ENCODE measurements at regions not wholly inside any gene's neighbourhood (a gene's known extent, or its start where the extent isn't known, plus 50 kb on each side); places are given as distances from the start of the nearest gene placed in this dataset.
"Not testable (repeated sequence)": the region's sequence is repeated elsewhere in the genome, so short reads cannot be mapped to it uniquely, and the experiment has no call there.

DNA sequence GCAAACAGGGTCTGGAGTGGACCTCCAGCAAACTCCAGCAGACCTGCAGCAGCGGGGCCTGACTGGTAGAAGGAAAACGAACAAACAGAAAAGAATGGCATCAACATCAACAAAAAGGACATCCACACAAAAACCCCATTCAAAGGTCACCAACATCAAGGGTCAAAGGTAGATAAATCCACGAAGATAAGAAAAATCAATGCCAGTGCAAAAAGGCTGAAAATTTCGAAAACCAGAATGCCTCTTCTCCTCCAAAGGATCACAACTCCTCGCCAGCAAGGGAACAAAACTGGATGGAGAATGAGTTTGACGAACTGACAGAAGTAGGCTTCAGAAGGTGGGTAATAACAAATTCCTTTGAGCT is 187.6 kb upstream of the EDNRA start:
- H3K9ac ChIP-seq (ENCODE audit: low read depth in 1 of 2, low read length in 2 of 2); H3K27ac ChIP-seq (ENCODE audit: low read depth, low read length); H3K4me1 ChIP-seq (ENCODE audit: control insufficient read depth in 1 of 2, insufficient read depth in 2 of 2, low read length in 2 of 2); H3K36me3 ChIP-seq (ENCODE audit: control insufficient read depth in 1 of 2, insufficient read depth in 2 of 2, low read length in 2 of 2); H3K9me3 ChIP-seq (ENCODE audit: control insufficient read depth in 1 of 2, low read length in 2 of 2); H3K27me3 ChIP-seq (ENCODE audit: control insufficient read depth in 1 of 2, insufficient read depth in 2 of 2, low read length in 2 of 2): not testable (repeated sequence)
- H3K4me3 ChIP-seq (ENCODE audit: low read depth in 1 of 2, low read length in 2 of 2) = peak overlapping the region; percentile 29 to 48

DNA sequence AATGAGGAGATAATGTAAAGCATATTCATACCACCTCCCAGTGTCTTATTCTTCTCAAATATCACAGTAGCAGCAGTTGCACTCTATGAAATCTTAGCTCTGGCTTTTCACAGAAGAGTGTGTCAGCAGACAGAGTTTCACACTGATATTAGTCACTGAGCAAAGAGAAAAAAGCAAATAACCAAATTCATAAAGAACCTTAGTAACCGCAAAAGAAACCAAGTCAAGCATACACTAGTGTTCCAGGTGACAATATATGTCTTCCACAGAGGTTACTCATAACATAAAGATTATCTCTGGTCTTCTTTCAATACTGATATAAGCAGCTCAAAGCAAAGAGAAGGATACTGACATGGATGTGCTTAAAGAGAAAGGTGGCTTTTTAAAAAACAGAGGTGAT is 181.7 kb upstream of the EDNRA start:
- no peaks in the 10 kb centered on the region for H3K9me3 ChIP-seq (ENCODE audit: control insufficient read depth in 1 of 2, low read length in 2 of 2)
- no peak overlapping the region for H3K4me3 ChIP-seq (ENCODE audit: low read depth in 1 of 2, low read length in 2 of 2)
- no peaks in the 10 kb centered on the region for H3K27me3 ChIP-seq (ENCODE audit: control insufficient read depth in 1 of 2, insufficient read depth in 2 of 2, low read length in 2 of 2)
- no peaks in the 10 kb centered on the region for H3K4me1 ChIP-seq (ENCODE audit: control insufficient read depth in 1 of 2, insufficient read depth in 2 of 2, low read length in 2 of 2)
- H3K36me3 ChIP-seq (ENCODE audit: control insufficient read depth in 1 of 2, insufficient read depth in 2 of 2, low read length in 2 of 2) = no peaks in the 10 kb centered on the region
- no peak overlapping the region for H3K9ac ChIP-seq (ENCODE audit: low read depth in 1 of 2, low read length in 2 of 2)
- no peak overlapping the region for H3K27ac ChIP-seq (ENCODE audit: low read depth, low read length)

DNA sequence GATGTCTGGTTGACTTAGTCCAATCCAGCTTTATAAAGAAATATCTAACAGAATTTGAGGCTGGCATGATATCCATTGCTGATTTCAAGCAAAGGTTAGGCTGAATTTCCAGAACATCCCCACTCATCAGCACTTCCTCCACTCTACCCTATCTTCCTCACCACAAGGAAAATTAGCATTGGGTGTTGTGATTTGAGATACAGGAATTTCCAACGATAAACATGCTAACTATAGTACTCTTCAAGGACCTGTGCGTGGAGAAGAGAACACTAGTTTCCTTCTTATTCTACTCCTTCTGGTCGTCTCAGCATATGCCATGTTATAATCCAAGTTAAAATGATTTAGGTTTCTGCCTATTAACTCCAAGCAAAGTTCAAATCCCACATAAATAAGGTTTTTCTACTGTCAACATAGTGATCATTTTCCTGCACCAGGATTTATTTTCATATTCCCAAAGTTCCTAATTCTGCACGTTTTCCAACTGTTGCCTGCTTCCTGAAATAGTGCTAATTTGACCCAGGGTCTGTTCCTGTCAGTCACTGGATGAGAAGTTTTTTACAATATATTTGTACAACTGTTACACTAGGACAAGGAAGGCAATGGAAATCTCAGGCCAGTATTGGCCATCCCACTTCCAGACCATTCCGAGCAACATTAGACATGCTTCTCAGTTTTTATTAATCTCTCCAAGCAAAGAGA is 177.6 kb upstream of the EDNRA start:
- H3K36me3 ChIP-seq (ENCODE audit: control insufficient read depth in 1 of 2, insufficient read depth in 2 of 2, low read length in 2 of 2) = no peaks in the 10 kb centered on the region
- H3K4me3 ChIP-seq (ENCODE audit: low read depth in 1 of 2, low read length in 2 of 2) = no peak overlapping the region
- no peaks in the 10 kb centered on the region for H3K9me3 ChIP-seq (ENCODE audit: control insufficient read depth in 1 of 2, low read length in 2 of 2)
- H3K9ac ChIP-seq (ENCODE audit: low read depth in 1 of 2, low read length in 2 of 2) = no peak overlapping the region
- H3K27me3 ChIP-seq (ENCODE audit: control insufficient read depth in 1 of 2, insufficient read depth in 2 of 2, low read length in 2 of 2) = no peaks in the 10 kb centered on the region
- no peaks in the 10 kb centered on the region for H3K4me1 ChIP-seq (ENCODE audit: control insufficient read depth in 1 of 2, insufficient read depth in 2 of 2, low read length in 2 of 2)
- no peak overlapping the region for H3K27ac ChIP-seq (ENCODE audit: low read depth, low read length)

DNA sequence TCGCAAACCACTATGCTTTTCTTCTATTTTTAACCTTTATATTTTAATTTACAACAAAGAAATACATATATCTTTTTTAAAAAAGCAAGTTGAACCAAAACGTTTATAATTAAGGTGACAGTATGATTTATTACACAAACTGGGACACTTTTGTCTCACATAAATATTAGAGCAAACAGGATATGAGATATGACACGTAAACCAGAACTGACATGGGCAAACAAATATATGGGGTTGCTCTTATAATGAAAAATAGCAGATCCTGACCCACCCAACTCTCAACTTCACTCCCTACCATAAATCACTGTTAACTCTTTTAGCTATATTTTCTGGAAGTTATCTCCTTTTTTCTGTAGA is 177.0 kb upstream of the EDNRA start:
- H3K9ac ChIP-seq (ENCODE audit: low read depth in 1 of 2, low read length in 2 of 2) = no peak overlapping the region

DNA sequence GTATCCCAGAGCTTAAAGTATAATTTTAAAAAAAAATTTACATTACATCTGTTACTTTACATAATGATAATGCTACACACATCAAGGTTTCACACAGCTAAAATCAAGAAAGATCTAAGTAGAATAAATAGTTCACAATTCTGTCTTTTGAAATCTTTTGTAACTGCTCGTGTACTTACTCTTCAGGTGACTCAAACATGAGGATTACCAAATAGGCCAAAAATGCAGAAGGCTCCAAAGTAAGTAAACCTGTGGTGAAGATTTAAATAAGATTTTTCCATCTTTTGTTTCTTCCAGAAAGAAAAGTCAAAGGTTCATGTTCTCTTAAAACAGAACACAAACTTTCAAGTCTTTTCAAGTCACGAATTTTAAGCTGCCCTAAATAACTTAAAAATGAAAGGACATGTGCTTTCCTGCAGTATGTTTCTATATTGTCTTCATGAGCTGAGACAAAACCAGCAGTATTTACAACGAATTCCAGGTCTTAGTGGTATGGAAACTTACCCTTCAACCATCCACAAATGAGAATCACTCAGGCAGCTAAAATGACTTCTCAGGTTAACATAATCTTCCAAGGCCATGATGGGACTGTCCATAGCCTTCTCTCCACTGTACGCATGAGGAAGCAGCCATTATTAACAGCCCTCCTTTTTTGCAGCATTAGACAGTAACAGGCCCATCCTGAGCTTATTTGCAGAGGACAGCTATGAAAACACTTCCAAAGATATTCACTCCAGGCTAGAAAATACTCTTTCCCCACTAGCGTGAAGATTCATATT is 172.8 kb upstream of the EDNRA start:
- H3K9me3 ChIP-seq (ENCODE audit: control insufficient read depth in 1 of 2, low read length in 2 of 2) = no peaks in the 10 kb centered on the region
- no peak overlapping the region for H3K27ac ChIP-seq (ENCODE audit: low read depth, low read length)
- no peaks in the 10 kb centered on the region for H3K36me3 ChIP-seq (ENCODE audit: control insufficient read depth in 1 of 2, insufficient read depth in 2 of 2, low read length in 2 of 2)
- no peak overlapping the region for H3K4me3 ChIP-seq (ENCODE audit: low read depth in 1 of 2, low read length in 2 of 2)
- H3K9ac ChIP-seq (ENCODE audit: low read depth in 1 of 2, low read length in 2 of 2) = no peak overlapping the region
- no peaks in the 10 kb centered on the region for H3K4me1 ChIP-seq (ENCODE audit: control insufficient read depth in 1 of 2, insufficient read depth in 2 of 2, low read length in 2 of 2)
- no peaks in the 10 kb centered on the region for H3K27me3 ChIP-seq (ENCODE audit: control insufficient read depth in 1 of 2, insufficient read depth in 2 of 2, low read length in 2 of 2)

More for the DNA sequence above, 177.0 kb upstream of the EDNRA start:
- Histone ChIP-seq H3K36me3 (ENCODE audit: control insufficient read depth in 1 of 2, insufficient read depth in 2 of 2, low read length in 2 of 2) (no peaks in the 10 kb centered on the region), H3K9me3 (ENCODE audit: control insufficient read depth in 1 of 2, low read length in 2 of 2) (no peaks in the 10 kb centered on the region), H3K27ac (ENCODE audit: low read depth, low read length) (no peak overlapping the region), H3K27me3 (ENCODE audit: control insufficient read depth in 1 of 2, insufficient read depth in 2 of 2, low read length in 2 of 2) (no peaks in the 10 kb centered on the region), H3K4me1 (ENCODE audit: control insufficient read depth in 1 of 2, insufficient read depth in 2 of 2, low read length in 2 of 2) (no peaks in the 10 kb centered on the region), H3K4me3 (ENCODE audit: low read depth in 1 of 2, low read length in 2 of 2) (no peak overlapping the region)

DNA sequence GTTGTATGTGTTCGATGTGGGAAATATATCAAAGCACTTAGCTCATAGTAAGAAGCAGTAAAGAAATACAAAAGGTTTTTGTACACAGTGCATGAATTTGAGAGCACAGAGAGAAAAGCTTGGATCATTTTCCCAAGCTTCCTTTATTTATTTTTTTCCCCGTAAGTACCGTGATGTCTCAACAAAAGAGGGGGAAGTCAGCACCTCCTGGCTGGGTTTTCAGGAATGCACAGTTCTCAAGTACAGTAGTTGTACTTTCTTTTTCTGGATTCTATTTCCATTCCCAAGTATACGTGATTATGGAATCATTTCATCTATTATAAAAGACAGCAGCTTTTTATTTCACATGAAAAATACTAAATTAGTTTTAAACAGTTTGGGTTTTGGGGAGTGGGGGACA is 171.5 kb upstream of the EDNRA start:
- H3K9ac ChIP-seq (ENCODE audit: low read depth in 1 of 2, low read length in 2 of 2) = no peak overlapping the region

DNA sequence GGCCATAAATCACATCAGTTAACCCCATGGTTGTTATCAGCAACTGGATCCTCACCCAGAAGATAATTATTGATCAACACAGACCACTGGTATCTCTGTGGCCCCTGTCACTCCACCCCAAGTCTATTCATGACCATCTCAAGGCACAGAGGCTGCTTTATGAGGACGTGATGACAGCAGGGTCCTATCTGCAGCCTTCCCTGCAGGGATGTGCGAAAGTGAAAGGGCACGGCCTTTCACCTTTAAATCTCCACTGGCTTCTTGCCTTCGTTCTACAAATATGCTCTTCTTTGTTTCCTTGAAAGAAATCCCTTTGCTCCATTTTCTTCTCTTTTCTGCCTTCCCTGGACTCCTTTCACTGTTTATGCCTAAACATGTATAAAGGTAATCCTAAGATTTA is 170.6 kb upstream of the EDNRA start:
- no peaks in the 10 kb centered on the region for H3K4me1 ChIP-seq (ENCODE audit: control insufficient read depth in 1 of 2, insufficient read depth in 2 of 2, low read length in 2 of 2)
- no peak overlapping the region for H3K9ac ChIP-seq (ENCODE audit: low read depth in 1 of 2, low read length in 2 of 2)

More for the DNA sequence above, 171.5 kb upstream of the EDNRA start:
- Histone ChIP-seq H3K27me3 (ENCODE audit: control insufficient read depth in 1 of 2, insufficient read depth in 2 of 2, low read length in 2 of 2) (no peaks in the 10 kb centered on the region), H3K4me3 (ENCODE audit: low read depth in 1 of 2, low read length in 2 of 2) (no peak overlapping the region), H3K27ac (ENCODE audit: low read depth, low read length) (no peak overlapping the region), H3K9me3 (ENCODE audit: control insufficient read depth in 1 of 2, low read length in 2 of 2) (no peaks in the 10 kb centered on the region), H3K4me1 (ENCODE audit: control insufficient read depth in 1 of 2, insufficient read depth in 2 of 2, low read length in 2 of 2) (no peaks in the 10 kb centered on the region), H3K36me3 (ENCODE audit: control insufficient read depth in 1 of 2, insufficient read depth in 2 of 2, low read length in 2 of 2) (no peaks in the 10 kb centered on the region)

DNA sequence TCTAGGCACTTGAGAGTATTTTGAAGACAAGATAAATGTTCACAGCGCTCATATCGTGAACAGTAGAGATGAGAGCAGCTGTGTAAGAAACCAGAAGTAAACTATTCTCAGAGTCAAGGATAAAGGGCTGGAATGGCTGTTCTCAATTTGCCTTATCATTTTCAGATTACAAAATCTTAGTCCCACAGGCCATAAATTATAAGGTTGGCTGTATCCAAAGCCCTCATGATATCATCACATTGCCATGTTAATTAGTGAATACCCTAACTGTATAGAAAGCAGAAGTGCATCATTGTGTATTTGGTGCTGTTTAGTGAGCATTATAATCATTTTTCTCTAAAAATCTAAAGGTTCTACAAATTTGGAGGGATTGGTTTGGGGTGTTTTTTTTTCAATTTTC is 168.9 kb upstream of the EDNRA start:
- H3K27me3 ChIP-seq (ENCODE audit: control insufficient read depth in 1 of 2, insufficient read depth in 2 of 2, low read length in 2 of 2) = no peaks in the 10 kb centered on the region
- no peaks in the 10 kb centered on the region for H3K4me1 ChIP-seq (ENCODE audit: control insufficient read depth in 1 of 2, insufficient read depth in 2 of 2, low read length in 2 of 2)
- no peak overlapping the region for H3K4me3 ChIP-seq (ENCODE audit: low read depth in 1 of 2, low read length in 2 of 2)
- H3K9ac ChIP-seq (ENCODE audit: low read depth in 1 of 2, low read length in 2 of 2) = no peak overlapping the region
- no peaks in the 10 kb centered on the region for H3K9me3 ChIP-seq (ENCODE audit: control insufficient read depth in 1 of 2, low read length in 2 of 2)
- no peak overlapping the region for H3K27ac ChIP-seq (ENCODE audit: low read depth, low read length)
- no peaks in the 10 kb centered on the region for H3K36me3 ChIP-seq (ENCODE audit: control insufficient read depth in 1 of 2, insufficient read depth in 2 of 2, low read length in 2 of 2)

More for the DNA sequence above, 170.6 kb upstream of the EDNRA start:
- no peak overlapping the region for H3K27ac ChIP-seq (ENCODE audit: low read depth, low read length)
- no peak overlapping the region for H3K4me3 ChIP-seq (ENCODE audit: low read depth in 1 of 2, low read length in 2 of 2)
- H3K27me3 ChIP-seq (ENCODE audit: control insufficient read depth in 1 of 2, insufficient read depth in 2 of 2, low read length in 2 of 2) = no peaks in the 10 kb centered on the region
- H3K9me3 ChIP-seq (ENCODE audit: control insufficient read depth in 1 of 2, low read length in 2 of 2) = no peaks in the 10 kb centered on the region
- H3K36me3 ChIP-seq (ENCODE audit: control insufficient read depth in 1 of 2, insufficient read depth in 2 of 2, low read length in 2 of 2) = no peaks in the 10 kb centered on the region

DNA sequence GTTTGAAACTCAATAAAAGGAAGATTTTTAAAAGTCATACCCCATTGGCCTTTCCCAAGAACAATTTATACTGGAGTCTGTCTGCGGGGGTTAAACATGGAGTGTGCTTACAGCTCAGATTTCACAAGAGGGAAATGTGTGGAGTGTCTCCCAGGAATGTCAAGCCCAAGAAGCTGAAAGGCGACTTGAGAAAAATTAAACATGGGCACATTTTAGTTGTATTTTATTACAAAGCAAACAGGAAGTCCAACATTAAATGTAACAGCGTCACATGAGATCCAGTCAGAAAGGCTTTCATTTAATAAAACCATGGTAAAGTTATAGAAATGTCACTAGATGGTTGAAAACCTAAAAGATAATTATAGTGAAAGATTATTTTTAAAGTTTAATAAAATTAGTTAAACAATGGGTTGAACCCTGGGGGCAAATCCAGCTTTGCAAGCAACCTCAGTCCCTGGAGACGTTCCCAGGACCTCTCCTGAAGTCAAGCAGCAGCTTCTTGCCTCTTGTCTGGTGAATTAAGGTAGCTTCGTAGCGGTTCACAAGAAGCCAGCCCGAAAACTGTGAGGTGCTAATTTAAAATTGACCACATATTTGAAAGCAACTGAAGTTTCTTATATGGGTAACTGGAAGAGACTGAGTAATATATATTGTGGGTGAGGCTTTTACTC is 168.4 kb upstream of the EDNRA start:
- Histone ChIP-seq H3K9ac (ENCODE audit: low read depth in 1 of 2, low read length in 2 of 2) (no peak overlapping the region), H3K27me3 (ENCODE audit: control insufficient read depth in 1 of 2, insufficient read depth in 2 of 2, low read length in 2 of 2) (no peaks in the 10 kb centered on the region)

DNA sequence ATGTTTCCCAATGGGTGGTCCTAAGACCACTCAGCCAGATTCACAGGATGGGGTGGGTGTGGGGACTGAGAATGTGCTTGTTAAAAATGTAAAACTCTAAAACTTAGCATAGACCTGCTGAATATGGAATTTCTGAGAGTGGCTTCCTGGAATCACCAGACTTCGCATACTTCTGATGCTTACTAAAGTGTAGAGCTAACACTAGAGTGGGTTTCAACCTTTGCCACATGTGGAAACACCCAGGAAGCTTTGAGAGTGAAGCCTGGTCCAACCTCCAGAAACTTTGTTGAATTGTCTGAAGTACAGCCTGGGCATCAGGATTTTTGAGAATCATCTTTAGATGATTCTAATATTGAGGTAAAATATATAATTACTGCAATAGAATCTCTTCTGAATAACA is 167.8 kb upstream of the EDNRA start:
- Histone ChIP-seq H3K4me3 (ENCODE audit: low read depth in 1 of 2, low read length in 2 of 2) (no peak overlapping the region), H3K9ac (ENCODE audit: low read depth in 1 of 2, low read length in 2 of 2) (no peak overlapping the region), H3K36me3 (ENCODE audit: control insufficient read depth in 1 of 2, insufficient read depth in 2 of 2, low read length in 2 of 2) (no peaks in the 10 kb centered on the region), H3K27me3 (ENCODE audit: control insufficient read depth in 1 of 2, insufficient read depth in 2 of 2, low read length in 2 of 2) (no peaks in the 10 kb centered on the region), H3K27ac (ENCODE audit: low read depth, low read length) (no peak overlapping the region), H3K4me1 (ENCODE audit: control insufficient read depth in 1 of 2, insufficient read depth in 2 of 2, low read length in 2 of 2) (no peaks in the 10 kb centered on the region), H3K9me3 (ENCODE audit: control insufficient read depth in 1 of 2, low read length in 2 of 2) (no peaks in the 10 kb centered on the region)

More for the DNA sequence above, 168.4 kb upstream of the EDNRA start:
- H3K36me3 ChIP-seq (ENCODE audit: control insufficient read depth in 1 of 2, insufficient read depth in 2 of 2, low read length in 2 of 2) = no peaks in the 10 kb centered on the region
- no peak overlapping the region for H3K4me3 ChIP-seq (ENCODE audit: low read depth in 1 of 2, low read length in 2 of 2)
- H3K4me1 ChIP-seq (ENCODE audit: control insufficient read depth in 1 of 2, insufficient read depth in 2 of 2, low read length in 2 of 2) = no peaks in the 10 kb centered on the region
- H3K9me3 ChIP-seq (ENCODE audit: control insufficient read depth in 1 of 2, low read length in 2 of 2) = no peaks in the 10 kb centered on the region
- no peak overlapping the region for H3K27ac ChIP-seq (ENCODE audit: low read depth, low read length)

All from duodenal mucosa (tissue), 2 donors.